Activated T-helper 1 cell treated with anti-CD3 and anti-CD28 coated beads, Interleukin-12 subunit alpha, Interleukin-12 subunit beta, Interleukin-2, Interleukin-4 antibody, amounts not matched to agents 30 ng/mL and 10 ng/mL and 1 ng/mL, durations not matched to agents 14 hours and 24 hours and 36 hours (primary cell): ENCODE measurements at regions not wholly inside any gene's neighbourhood (a gene's known extent, or its start where the extent isn't known, plus 50 kb on each side); places are given as distances from the start of the nearest gene placed in this dataset.

Experiments used
- DNase-seq: peaks from one replicate; pipeline ENCODE4 v3.0.0; 2021; ENCODE audit warnings: low spot score
- H3K27ac Mint-ChIP-seq: one replicate; pipeline ENCODE4 v1.8.0; 2021; ENCODE audit warnings: mild to moderate bottlenecking, mixed read lengths
- H3K27me3 Mint-ChIP-seq: one replicate; pipeline ENCODE4 v1.8.0; 2022; ENCODE audit warnings: mild to moderate bottlenecking, moderate library complexity, mixed read lengths; ENCODE audit not compliant: insufficient read depth
- H3K36me3 Mint-ChIP-seq: one replicate; pipeline ENCODE4 v1.8.0; 2021; ENCODE audit warnings: low read depth, mixed read lengths
- H3K4me1 Mint-ChIP-seq: one replicate; pipeline ENCODE4 v1.8.0; 2021; ENCODE audit warnings: low read depth, mixed read lengths
- H3K4me3 Mint-ChIP-seq: one replicate; pipeline ENCODE4 v1.8.0; 2021; ENCODE audit warnings: mild to moderate bottlenecking, moderate library complexity, mixed read lengths
- H3K9me3 Mint-ChIP-seq: one replicate; pipeline ENCODE4 v1.8.0; 2021; ENCODE audit warnings: mixed read lengths
- intact Hi-C: fragments of 100-400 bp; cut with micrococcal nuclease; formaldehyde crosslinking; loops from one replicate; pipeline ENCODE4 v1.15.1; 2024

GRCh38 chrX:125711103-125711502 lies 391.4 kb downstream of the TEX13C start:
- no peaks in the 10 kb centered on the region for H3K4me1 Mint-ChIP-seq
- no peak overlapping the region for H3K4me3 Mint-ChIP-seq
- no peak overlapping the region for H3K27ac Mint-ChIP-seq
- no peaks in the 10 kb centered on the region for H3K27me3 Mint-ChIP-seq
- DNase-seq, result no peak
- no peaks in the 10 kb centered on the region for H3K36me3 Mint-ChIP-seq
- no peaks in the 10 kb centered on the region for H3K9me3 Mint-ChIP-seq
- intact Hi-C loops, result no loop called here

GRCh38 chrX:125713633-125714032 lies 394.0 kb downstream of the TEX13C start:
- intact Hi-C loops, result no loop called here
- Mint-ChIP-seq H3K27me3 (no peaks in the 10 kb centered on the region), H3K36me3 (no peaks in the 10 kb centered on the region), H3K27ac (no peak overlapping the region), H3K4me3 (no peak overlapping the region), H3K4me1 (no peaks in the 10 kb centered on the region), H3K9me3 (no peaks in the 10 kb centered on the region)
- DNase-seq, result no peak

- Mint-ChIP-seq H3K27ac (no peak overlapping the region), H3K9me3 (no peaks in the 10 kb centered on the region), H3K4me1 (no peaks in the 10 kb centered on the region), H3K4me3 (no peak overlapping the region), H3K36me3 (no peaks in the 10 kb centered on the region), H3K27me3 (no peaks in the 10 kb centered on the region)
- no peak for DNase-seq
- intact Hi-C loops, result no loop called here
Measured at GRCh38 chrX:125727117-125727516, 407.4 kb downstream of the TEX13C start.

- intact Hi-C loops, result no loop called here
- Mint-ChIP-seq H3K4me3 (no peak overlapping the region), H3K36me3 (no peaks in the 10 kb centered on the region), H3K27me3 (peaks cover 2% of the 10 kb centered on the region), H3K4me1 (no peaks in the 10 kb centered on the region), H3K27ac (no peak overlapping the region), H3K9me3 (no peaks in the 10 kb centered on the region)
- DNase-seq, result no peak
Measured at GRCh38 chrX:125736008-125736729, 416.5 kb downstream of the TEX13C start.

GRCh38 chrX:125742811-125743210 lies 423.1 kb downstream of the TEX13C start:
- Mint-ChIP-seq H3K9me3 (no peaks in the 10 kb centered on the region), H3K4me1 (no peaks in the 10 kb centered on the region), H3K27me3 (no peaks in the 10 kb centered on the region), H3K36me3 (no peaks in the 10 kb centered on the region), H3K27ac (no peak overlapping the region), H3K4me3 (no peak overlapping the region)
- intact Hi-C loops, result no loop called here
- DNase-seq, result no peak

- intact Hi-C loops, result no loop called here
- no peak overlapping the region for H3K4me3 Mint-ChIP-seq
Measured at GRCh38 chrX:125744914-125745313, 421.2 kb downstream of the DCAF12L2 start.

GRCh38 chrX:125757794-125758564 lies 408.1 kb downstream of the DCAF12L2 start:
- Mint-ChIP-seq H3K27ac (no peak overlapping the region), H3K36me3 (no peaks in the 10 kb centered on the region), H3K9me3 (no peaks in the 10 kb centered on the region), H3K4me3 (no peak overlapping the region), H3K4me1 (no peaks in the 10 kb centered on the region), H3K27me3 (no peaks in the 10 kb centered on the region)
- intact Hi-C loops, result no loop called here
- no peak for DNase-seq

More at GRCh38 chrX:125744914-125745313, 421.2 kb downstream of the DCAF12L2 start:
- Mint-ChIP-seq H3K4me1 (no peaks in the 10 kb centered on the region), H3K27me3 (no peaks in the 10 kb centered on the region), H3K36me3 (no peaks in the 10 kb centered on the region), H3K27ac (no peak overlapping the region), H3K9me3 (no peaks in the 10 kb centered on the region)
- no peak for DNase-seq

- H3K27ac Mint-ChIP-seq, result no peak overlapping the region
- no peaks in the 10 kb centered on the region for H3K27me3 Mint-ChIP-seq
- no peak overlapping the region for H3K4me3 Mint-ChIP-seq
- H3K4me1 Mint-ChIP-seq, result no peaks in the 10 kb centered on the region
- intact Hi-C loops, result no loop called here
- H3K9me3 Mint-ChIP-seq, result no peaks in the 10 kb centered on the region
- no peaks in the 10 kb centered on the region for H3K36me3 Mint-ChIP-seq
- no peak for DNase-seq
Measured at GRCh38 chrX:125758819-125759218, 407.3 kb downstream of the DCAF12L2 start.

GRCh38 chrX:125762954-125763353 lies 403.1 kb downstream of the DCAF12L2 start:
- no peak for DNase-seq
- Mint-ChIP-seq H3K27ac (no peak overlapping the region), H3K36me3 (no peaks in the 10 kb centered on the region), H3K9me3 (no peaks in the 10 kb centered on the region), H3K4me3 (no peak overlapping the region), H3K4me1 (no peaks in the 10 kb centered on the region), H3K27me3 (no peaks in the 10 kb centered on the region)
- intact Hi-C loops, result no loop called here

GRCh38 chrX:125765347-125765746 lies 400.7 kb downstream of the DCAF12L2 start:
- no peak for DNase-seq
- Mint-ChIP-seq H3K27ac (no peak overlapping the region), H3K9me3 (no peaks in the 10 kb centered on the region), H3K27me3 (no peaks in the 10 kb centered on the region), H3K4me3 (no peak overlapping the region), H3K4me1 (no peaks in the 10 kb centered on the region), H3K36me3 (no peaks in the 10 kb centered on the region)
- intact Hi-C loops, result no loop called here

- Mint-ChIP-seq H3K4me3 (no peak overlapping the region), H3K36me3 (no peaks in the 10 kb centered on the region), H3K4me1 (no peaks in the 10 kb centered on the region), H3K27me3 (no peaks in the 10 kb centered on the region), H3K9me3 (no peaks in the 10 kb centered on the region), H3K27ac (no peak overlapping the region)
- intact Hi-C loops, result no loop called here
- no peak for DNase-seq
Measured at GRCh38 chrX:125769628-125770027, 396.5 kb downstream of the DCAF12L2 start.

- no peaks in the 10 kb centered on the region for H3K36me3 Mint-ChIP-seq
- no peak overlapping the region for H3K27ac Mint-ChIP-seq
- intact Hi-C loops, result no loop called here
- H3K27me3 Mint-ChIP-seq, result no peaks in the 10 kb centered on the region
- H3K9me3 Mint-ChIP-seq, result no peaks in the 10 kb centered on the region
- no peak overlapping the region for H3K4me3 Mint-ChIP-seq
- no peak for DNase-seq
- H3K4me1 Mint-ChIP-seq, result no peaks in the 10 kb centered on the region
Measured at GRCh38 chrX:125778261-125778660, 387.8 kb downstream of the DCAF12L2 start.

GRCh38 chrX:125782184-125782583 lies 383.9 kb downstream of the DCAF12L2 start:
- DNase-seq, result no peak
- no peaks in the 10 kb centered on the region for H3K27me3 Mint-ChIP-seq
- H3K4me1 Mint-ChIP-seq, result no peaks in the 10 kb centered on the region
- no peaks in the 10 kb centered on the region for H3K36me3 Mint-ChIP-seq
- intact Hi-C loops, result no loop called here
- no peak overlapping the region for H3K4me3 Mint-ChIP-seq
- no peaks in the 10 kb centered on the region for H3K9me3 Mint-ChIP-seq
- no peak overlapping the region for H3K27ac Mint-ChIP-seq
